Suppressor macrophage (primary cell): ENCODE measurements at regions not wholly inside any gene's neighbourhood (a gene's known extent, or its start where the extent isn't known, plus 50 kb on each side); places are given as distances from the start of the nearest gene placed in this dataset.
A peak's percentile ranks its signal among the peaks of the same experiment; 100 is the strongest.

Source experiments
- DNase-seq, 4 experiments: peaks; one replicate each; pipeline ENCODE4 v3.0.0-alpha.2; 2020 to 2022

DNA sequence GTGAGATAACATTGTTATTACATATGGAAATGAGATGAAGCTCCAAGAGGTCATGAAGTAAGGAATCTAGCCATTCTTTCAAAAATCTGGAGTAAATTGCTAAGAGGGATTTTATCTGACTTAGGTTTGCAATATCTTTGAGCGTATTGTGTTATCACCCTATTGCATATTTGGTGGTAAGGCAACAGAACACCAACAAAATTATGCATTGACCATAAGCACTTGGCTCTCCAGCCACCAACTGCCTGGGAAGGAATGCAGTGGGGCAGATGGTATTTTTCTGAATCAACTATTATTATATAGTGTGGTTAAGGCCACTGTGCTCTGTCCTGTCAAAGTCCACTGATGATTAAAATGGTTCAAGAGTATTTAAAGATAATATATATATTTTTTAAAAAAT, 287.9 kb upstream of the SEMA6D start:
- DNase-seq = no peak

DNA sequence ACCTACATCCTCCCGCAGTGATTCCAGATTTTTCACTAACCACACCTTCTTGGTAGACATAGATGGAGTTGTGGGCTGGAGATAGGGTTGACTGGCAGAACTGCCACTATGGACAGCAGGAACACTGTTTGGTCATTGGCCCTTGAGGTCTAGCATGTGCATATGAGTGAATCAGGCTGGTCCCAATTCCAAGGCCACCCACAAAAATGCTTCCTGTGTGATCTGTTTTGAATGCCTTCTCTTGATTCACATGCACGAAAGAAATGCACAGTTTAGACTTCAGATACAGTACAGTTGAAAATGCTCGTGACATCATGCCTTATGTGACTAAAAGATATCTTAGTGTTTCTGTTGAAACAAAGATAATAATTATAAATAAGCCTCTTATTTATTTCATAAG, 285.8 kb upstream of the SEMA6D start:
- no peak for DNase-seq

DNA sequence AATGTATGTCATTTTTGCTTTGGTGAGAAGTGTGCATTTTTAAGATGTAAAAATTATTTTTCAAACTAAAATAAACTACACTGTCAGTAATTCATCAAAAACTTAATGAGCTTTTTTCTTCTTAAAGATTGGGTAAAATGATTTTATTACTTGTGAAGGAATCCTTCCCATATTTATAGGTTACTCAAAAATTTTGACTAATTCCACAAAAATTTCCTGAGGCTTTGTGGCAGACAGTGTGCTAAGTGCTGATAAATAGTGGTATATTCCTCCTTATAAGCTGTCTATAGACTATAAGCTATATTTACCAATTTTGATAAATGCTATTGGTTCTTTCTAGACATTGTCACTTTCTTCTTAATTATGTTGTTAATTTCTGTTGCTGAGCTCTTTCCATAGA, 284.5 kb upstream of the SEMA6D start:
- DNase-seq = no peak

DNA sequence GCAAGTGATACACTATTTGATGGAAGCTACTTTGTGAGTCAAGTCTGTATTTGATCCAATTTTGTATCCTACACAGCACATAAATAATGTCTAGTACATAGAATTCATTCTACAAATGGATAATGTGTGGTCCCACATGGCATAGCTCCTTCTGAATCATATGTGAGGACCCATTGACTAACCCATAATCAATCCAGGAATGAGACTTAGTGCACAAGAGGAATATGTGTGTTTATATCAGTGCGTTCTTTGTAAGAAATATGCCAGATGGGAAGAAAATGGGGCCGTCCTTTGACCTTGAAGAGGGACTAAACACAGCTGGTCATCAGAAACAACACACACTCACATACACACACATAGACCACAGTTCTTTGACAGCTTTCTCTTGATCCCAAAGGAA, 282.7 kb upstream of the SEMA6D start:
- DNase-seq = no peak

DNA sequence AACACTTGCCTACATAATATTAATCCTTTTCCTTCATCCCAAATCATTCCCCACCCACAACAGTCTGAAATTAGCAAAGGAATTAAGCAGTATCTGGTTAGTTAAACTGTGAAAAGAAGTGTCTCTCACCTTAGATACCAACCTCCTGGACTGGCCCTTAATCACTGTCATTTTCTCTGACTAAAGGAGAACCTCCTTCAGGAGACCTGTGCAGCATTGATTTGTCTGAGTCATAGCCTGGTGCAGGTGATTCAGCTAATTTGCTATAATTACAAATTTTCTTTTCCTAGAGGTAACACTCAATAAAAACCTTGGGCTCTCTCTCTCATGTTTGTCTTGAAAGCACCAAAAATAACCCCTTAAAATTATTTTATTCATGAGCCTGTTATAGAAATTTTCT, 279.8 kb upstream of the SEMA6D start:
- DNase-seq = no peak

DNA sequence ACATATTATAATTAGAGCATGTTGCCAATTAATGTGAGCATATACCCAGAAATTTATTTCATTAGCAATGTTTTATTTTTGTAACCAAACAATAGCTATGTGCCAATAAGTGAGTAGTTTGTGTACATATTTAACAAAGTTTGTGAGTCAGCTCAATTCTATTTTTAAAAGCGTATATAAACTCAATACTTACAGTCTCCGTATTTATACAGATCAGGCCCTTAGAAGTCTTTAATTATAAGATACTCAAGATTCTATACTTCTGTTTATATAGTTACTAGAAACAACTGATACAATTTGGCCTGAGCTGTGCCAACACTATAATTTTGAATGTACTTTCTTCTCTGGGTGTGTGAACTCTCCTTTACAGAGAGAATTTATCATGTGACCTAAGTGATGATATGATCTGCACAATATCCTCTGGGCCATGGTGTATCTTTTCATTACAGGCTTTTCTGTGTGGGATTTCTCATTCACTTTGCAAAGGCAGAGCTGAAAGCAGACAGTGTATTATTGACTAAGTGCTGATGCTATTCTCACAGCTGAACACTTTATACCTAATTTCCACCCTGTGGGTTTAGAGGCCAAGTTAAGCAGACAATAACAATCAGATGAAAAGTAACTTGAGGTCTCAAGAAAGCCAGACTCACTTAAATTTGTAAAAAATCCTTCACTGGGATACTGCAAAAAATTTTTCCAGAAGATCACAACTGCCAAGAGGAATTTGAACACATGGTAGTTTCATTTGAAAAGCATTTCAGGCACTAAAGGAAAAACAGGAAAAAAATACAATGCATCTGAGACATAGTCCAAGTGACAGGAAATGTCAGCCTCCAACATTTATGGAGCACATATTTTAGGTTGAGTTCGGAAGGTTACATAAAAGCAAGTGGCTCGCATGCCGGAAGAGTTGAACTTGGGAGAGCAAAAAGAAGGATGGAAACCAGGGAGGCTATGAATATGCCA, 277.9 kb upstream of the SEMA6D start:
- DNase-seq = no peak

DNA sequence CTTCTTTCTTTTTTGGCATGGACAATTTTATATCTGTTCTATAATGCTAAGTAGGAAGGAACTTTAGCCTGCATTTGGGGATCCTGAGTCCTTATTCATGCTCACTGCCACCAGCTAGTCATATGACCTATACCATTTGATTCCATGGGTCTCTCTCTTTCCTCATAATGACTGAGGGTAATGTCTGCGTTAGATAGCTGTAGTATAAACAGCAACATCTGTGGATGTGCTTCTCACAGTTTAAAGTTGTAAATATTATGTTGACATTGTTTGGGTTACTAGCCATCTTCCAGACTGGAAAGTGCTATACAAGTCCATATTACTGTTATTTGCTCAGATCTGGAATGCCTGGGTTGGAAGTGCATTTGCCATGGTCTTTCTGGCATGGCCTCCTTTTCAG, 274.9 kb upstream of the SEMA6D start:
- DNase-seq = no peak

DNA sequence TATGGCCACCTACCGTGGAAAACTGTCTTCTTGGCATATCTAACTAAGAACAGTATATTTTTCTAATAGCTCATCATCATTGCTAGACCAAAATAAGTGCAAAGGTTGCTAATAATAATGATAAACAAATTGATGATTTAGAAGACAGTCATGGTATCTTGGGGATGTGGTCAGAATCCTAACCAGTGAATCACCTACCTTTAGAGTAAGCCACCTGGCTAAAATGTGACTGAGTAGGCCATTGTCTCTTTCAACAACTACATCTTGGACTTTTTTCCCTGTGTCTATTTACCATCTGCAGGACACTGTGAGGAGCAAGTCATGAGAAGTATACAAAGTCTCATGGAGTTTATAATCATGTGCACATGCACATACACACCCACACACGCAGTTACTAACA, 273.5 kb upstream of the SEMA6D start:
- no peak for DNase-seq

DNA sequence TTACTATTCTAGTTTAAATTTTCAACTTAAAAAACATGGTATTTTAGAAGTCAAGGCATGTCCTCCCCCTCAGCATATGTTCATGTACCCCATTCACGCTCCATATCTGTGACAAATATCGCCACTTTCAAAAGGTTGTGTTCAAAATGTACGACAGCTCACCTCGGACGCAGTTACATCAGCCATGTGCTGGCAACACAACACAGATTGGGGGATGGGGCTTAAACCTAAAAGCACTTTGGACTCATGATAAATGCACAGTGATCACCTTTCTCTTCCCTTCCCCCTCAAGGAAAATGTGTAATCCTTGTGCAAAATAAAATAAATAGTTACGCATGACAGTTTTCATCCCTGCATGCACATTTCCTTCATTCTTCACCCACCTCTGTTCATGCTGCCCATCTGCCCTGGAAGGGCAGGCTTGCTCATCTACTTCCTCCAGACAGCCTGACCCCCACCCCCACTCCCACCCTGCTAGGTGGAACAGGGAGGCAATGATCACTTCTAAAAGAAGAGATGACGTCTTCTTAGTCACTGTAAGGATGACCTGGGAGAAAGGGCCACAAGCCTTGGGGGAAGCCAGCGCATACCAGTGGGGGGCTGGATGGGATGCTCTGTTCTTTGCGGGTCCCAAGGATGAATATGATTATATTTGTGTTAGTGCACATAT, 271.4 kb upstream of the SEMA6D start:
- no peak for DNase-seq

DNA sequence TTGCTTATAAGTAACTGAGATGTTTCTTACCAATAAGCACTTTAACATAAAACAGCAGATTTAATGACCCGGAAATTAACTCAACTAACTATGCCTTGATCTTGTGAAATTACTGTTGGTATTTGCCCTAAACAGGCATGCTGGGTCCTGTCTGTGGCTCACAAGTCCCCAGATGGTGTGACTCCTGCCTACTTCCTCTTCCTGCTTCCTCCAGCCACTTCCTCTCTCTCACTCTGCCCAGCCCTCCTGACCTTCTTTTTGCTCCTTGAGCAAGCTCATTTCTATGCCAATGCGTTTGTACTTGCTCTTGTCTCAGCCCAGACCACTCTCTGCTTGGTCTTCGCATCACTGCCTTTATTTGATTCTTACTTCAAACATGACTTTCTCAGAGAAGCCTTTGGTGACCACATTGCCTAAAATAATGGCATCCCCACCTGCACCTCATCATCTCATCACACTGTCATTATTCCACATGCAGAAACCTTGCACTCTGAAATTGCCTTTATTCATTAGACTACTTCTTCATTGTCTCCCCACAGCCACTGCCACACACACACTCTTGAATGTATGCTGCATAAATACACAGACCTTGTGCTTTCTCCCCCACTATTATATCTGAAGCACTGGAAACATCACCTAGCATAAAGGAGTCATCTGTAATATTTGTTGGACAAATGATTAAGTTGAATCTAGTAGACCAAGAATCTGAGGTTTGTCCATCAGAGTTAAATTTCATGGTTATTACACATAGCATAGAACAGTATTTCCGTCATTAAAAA, 256.3 kb upstream of the SEMA6D start:
- DNase-seq = peak; percentile 37 to 68 (median 61)

DNA sequence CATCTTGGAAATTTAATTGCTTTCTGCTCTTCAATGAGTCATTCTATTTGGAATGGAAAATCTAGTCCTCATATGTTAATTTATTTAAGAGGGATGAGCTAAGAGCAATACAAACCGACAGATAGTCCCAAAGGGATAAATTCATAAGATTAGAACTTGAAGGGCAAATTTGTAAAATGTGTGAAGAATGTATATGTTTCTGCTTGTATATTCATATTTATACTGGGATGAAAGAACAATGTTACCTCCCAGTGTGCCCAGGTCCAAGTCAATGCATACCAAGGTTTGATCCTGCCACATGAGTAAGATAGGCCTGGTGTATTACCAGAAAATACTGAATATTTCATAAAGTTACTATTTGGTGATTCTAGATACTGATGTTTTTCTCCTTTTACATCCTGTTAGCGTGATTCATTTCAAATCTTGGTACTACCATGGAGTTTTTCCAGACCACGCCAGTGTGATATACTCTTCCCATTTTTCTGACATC, 255.6 kb upstream of the SEMA6D start:
- DNase-seq = no peak

DNA sequence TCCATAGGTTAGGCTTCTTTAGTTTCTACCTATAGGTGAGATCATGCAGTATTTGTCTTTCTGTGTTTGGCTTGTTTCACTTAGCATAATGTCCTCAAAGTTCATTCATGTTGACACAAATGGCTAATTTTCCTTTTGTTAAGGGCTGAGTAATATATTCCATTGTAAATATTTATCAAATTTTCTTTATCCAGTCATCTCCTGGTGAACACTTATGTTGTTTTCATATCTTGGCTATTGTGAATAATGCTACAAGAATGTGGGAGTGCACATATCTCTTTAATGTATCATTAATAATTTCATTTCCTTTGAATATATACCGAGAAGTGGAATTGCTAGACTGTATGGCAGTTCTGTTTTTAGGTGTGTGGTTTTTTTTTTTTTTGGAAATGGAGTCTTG, 250.9 kb upstream of the SEMA6D start:
- no peak for DNase-seq

DNA sequence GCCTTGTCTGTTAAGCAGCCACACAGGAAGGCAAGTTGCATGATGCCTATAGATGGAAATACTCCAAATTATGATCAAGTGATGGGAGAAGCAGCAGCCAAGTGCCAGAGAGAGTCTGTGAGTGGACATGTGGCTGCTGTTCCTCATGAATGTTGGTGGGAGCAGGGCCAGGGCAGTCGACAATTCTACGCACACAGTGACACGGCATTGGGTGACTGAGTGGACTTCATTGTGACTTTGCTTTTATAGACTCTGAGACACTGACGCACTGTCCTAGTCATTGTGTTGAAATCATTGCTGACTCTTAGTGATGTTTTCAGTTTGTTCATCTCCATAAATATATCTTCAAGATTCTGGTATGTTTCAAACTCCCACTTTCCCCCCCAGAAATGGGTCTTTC, 246.3 kb upstream of the SEMA6D start:
- no peak for DNase-seq

DNA sequence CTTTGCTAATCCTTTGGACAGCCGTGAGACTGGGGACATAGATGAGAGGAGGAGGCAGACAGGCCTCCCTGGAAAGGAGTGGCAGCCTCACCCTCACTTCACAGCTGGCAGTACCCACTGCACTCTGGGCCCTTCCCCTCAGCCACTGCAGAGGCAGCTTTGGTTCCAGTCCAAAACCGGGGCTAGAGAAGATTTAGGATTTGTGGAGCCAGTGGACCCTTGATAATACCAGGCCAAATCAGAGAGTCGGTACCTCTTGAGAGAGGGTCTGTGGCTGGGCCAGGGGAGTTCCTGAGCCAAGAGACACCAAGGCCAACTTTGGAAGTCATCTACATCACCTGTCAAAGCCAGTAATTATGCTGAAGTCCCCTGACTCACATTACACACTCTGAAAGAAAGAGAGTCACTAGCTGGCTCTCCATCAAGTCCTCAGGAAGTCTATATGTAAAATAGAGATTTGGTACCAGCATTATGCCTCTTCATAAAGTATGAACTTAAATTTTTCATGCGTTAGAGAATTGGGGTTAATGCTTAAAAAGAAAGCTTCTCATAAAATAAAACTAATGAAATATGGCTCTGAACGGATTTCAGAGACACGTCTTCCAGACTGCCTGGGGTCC, 244.1 kb upstream of the SEMA6D start:
- DNase-seq = no peak

DNA sequence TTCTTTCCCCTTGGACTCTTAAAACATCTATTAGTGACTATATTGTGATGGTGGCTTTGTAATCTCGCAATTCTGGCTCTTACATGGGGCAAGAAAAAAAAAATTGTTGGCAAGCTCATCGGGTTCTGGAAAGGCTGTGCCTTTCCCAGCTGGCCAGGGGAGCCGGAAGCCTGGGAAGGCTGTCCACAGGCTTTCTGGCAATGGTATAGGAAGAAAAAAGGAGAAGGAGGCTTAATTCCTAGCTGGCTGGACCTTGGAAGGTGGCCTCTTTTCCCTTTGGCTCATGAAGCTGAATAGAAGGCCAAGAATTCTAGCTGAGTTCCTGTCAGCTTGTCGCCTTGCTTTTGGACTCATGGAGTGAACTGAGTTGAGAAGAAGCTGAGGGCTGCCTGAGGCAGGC, 243.5 kb upstream of the SEMA6D start:
- DNase-seq = no peak

DNA sequence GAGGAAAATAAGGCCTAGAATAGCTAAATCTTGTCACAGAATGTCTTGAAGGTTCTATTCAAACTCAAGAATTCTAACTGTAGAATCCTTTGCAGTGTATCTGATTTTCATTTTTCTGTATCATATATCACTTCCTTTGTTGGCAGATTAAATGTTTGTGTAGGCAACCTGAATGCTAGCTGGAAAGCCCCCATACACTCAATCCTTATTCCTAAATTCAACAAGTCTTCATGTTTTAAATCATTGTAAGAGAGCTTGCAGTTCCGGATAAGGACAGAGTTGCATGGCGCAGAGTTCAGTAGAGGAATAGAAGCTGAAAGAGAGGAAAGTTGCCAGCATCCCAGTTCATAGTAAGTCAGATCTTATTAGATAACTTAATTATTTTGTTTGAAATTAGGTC, 242.0 kb upstream of the SEMA6D start:
- DNase-seq = no peak

DNA sequence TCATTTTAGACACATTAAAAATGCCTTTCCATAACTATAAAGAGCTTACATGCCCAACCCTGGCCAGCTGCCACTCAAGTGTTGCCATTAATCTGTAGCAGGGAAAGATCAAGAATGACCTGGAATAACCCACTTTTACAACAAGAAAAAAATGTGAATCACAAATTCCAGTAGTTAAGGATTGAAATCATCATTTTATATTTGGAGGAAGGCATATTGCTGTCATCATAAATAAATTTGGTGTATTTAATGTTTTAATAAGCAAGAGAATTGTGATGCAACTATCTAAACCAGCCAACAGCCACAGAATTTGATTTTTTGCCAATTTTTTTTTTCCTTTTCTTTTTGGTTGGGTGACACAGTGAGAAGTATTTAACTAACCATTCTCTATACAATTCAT, 240.0 kb upstream of the SEMA6D start:
- no peak for DNase-seq

DNA sequence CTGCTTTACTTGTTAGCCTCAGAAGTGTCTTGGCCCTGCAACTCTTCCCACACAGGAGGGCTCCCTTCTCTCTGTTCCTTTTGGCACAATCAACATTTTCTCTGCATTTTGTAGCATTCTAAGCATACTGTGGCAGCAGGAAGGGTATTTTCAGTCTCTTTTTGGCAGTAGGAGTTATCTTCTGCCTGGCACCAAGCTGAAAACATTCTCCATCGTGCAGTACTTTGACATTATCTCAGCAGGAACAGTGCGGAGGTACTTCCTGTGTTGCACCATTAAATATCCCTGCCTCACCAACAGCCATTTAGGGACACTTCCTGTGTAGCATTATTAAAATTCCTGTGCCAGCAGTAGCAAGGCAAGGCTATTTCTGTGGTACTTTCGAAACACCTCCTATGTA, 233.2 kb upstream of the SEMA6D start:
- peak in 2 of 4 experiments; percentile 20 to 23 for DNase-seq

DNA sequence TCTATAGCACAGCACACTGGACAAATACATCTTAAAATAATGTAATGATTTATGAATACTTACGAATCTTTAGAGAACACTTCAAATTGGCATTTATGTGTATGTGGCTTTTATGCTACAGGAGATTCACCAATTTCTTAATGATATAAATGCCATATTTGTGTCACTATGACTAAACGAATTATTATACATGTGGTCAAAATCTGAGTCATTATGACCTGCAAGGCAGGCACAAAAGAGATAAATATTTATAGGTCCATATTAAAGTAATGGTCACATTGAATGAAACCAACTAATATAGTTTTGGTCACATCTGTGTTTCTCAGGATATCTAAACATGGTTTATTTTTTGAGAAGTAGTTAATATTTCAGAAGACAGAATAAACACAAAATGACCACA, 232.3 kb upstream of the SEMA6D start:
- no peak for DNase-seq

DNA sequence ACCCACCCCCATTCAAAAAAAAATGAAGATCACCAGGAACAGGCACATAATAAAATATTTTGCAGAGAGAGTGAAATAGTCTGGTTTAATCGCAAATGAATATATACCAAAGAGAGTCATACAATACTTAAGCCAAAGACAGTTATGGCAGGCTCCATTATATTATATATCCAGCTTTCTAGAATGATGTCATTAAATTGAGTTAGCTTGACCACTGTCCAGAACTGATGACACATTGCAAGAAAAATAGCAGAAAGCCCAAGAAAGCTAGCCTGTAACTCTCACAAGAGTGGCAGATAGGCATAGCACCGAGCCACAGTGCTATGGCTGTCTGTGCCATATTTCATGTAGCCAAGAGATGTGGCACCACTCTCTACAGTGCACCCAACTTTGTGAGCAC, 231.9 kb upstream of the SEMA6D start:
- DNase-seq = no peak

DNA sequence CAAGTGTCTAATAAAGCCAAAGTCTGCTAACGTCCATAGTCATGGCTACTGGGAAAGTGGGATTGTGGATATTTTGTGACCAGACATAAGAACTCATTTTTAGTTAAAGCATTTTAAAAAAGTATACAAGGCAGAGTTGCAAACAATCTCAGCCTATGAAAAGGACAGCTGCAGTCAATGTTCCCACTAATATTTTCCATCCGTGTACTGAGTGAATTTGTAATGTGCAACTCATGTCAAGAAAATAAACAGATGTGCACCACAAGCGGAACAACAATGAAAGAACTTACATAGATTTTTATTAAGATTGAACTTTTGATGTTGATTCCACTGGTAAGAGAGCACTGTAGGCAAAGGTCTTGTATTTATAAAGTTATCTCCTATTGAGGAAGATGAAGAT, 231.3 kb upstream of the SEMA6D start:
- no peak for DNase-seq

DNA sequence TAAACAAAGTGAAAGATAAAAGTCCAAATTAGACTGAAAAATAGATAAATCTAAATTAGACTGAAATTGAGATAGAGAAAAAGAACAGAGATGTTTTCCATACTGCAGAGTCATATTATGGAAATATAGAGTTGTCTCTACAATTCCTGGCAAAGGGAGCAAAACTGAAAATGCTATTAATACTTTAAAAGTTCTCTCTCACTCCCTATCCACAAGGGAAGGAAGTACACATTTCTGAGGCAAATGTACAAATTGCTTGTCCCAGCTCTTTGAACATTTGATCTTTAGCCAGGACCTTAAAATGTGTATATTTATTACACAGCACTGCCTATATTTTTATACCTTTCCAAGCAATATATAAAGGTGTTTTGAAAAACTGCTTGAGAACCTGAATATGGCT, 225.1 kb upstream of the SEMA6D start:
- DNase-seq = no peak
